Neural cell (in vitro differentiated cells): ENCODE measurements at regions not wholly inside any gene's neighbourhood (a gene's known extent, or its start where the extent isn't known, plus 50 kb on each side); places are given as distances from the start of the nearest gene placed in this dataset.

Source experiments
- H2AFZ ChIP-seq: fragments of 200-600, 300-800 bp; sonication (generic), shearing (Covaris generic); 2 replicates; pipeline ENCODE4 v1.6.0; 2014; ENCODE audit warnings: low read depth, mild to moderate bottlenecking, antibody characterized with exemption, low read length, moderate library complexity
- H3F3A ChIP-seq: fragments of 200-600 bp; shearing (Covaris generic); 2 replicates; pipeline ENCODE4 v1.6.1; 2016; ENCODE audit warnings: mild to moderate bottlenecking, moderate library complexity, mixed read lengths, antibody characterized with exemption, low read length; ENCODE audit not compliant: insufficient read depth, poor library complexity, severe bottlenecking
- H3K27ac ChIP-seq: fragments of 200-600, 300-800 bp; sonication (generic), shearing (Covaris generic); 2 replicates; pipeline ENCODE4 v1.5.1; 2014; ENCODE audit warnings: mild to moderate bottlenecking, low read length, moderate library complexity
- H3K27me3 ChIP-seq: fragments of 300-800, 200-600 bp; sonication (generic), shearing (Covaris generic); 2 replicates; pipeline ENCODE4 v1.6.0; 2014; ENCODE audit warnings: mild to moderate bottlenecking, low read depth, low read length, moderate library complexity; ENCODE audit not compliant: insufficient read depth
- H3K36me3 ChIP-seq: fragments of 300-800, 200-600 bp; sonication (generic), shearing (Covaris generic); 2 replicates; pipeline ENCODE4 v1.5.1; 2014; ENCODE audit warnings: mild to moderate bottlenecking, antibody characterized with exemption, low read length, moderate library complexity; ENCODE audit not compliant: insufficient read depth
- H3K4me2 ChIP-seq: fragments of 300-800, 200-600 bp; sonication (generic), shearing (Covaris generic); 2 replicates; pipeline ENCODE4 v1.6.0; 2014; ENCODE audit warnings: mild to moderate bottlenecking, low read length
- H3K4me3 ChIP-seq: fragments of 300-800, 200-600 bp; sonication (generic), shearing (Covaris generic); 2 replicates; pipeline ENCODE4 v1.5.1; 2014; ENCODE audit warnings: mild to moderate bottlenecking, low read length, moderate library complexity
- H3K79me2 ChIP-seq: fragments of 200-600 bp; shearing (Covaris generic); replicated peaks from 2 replicates; pipeline ENCODE4 v1.6.0; 2014; ENCODE audit warnings: mild to moderate bottlenecking, low read length, moderate library complexity; ENCODE audit not compliant: insufficient read depth
- H3K9ac ChIP-seq: fragments of 300-800, 200-600 bp; sonication (generic), shearing (Covaris generic); 2 replicates; pipeline ENCODE4 v1.6.1; 2016; ENCODE audit warnings: mild to moderate bottlenecking, low read length, mixed read lengths
- H3K9me2 ChIP-seq: fragments of 200-600 bp; shearing (Covaris generic); 2 replicates; pipeline ENCODE4 v1.6.1; 2016; ENCODE audit warnings: mild to moderate bottlenecking, low read length, mixed read lengths; ENCODE audit not compliant: insufficient read depth
- H3K9me3 ChIP-seq: fragments of 200-600, 300-800 bp; sonication (generic), shearing (Covaris generic); 2 replicates; pipeline ENCODE4 v1.6.1; 2016; ENCODE audit warnings: mild to moderate bottlenecking, mixed run types, low read length, moderate library complexity, mixed read lengths
- H4K20me1 ChIP-seq: fragments of 200-600 bp; shearing (Covaris generic); 2 replicates; pipeline ENCODE4 v1.6.1; 2016; ENCODE audit warnings: mild to moderate bottlenecking, mixed run types; ENCODE audit not compliant: insufficient read depth
- CTCF ChIP-seq: fragments of 450-650 bp; IDR thresholded peaks from 2 replicates; pipeline ENCODE4 v1.5.1; 2014; ENCODE audit warnings: antibody characterized with exemption, mild to moderate bottlenecking, moderate library complexity; ENCODE audit not compliant: poor library complexity, severe bottlenecking
- EP300 ChIP-seq: fragments of 450-650 bp; conservative IDR thresholded peaks from 2 replicates; pipeline ENCODE4 v1.6.1; 2014; ENCODE audit warnings: antibody characterized with exemption, mild to moderate bottlenecking, moderate library complexity; ENCODE audit not compliant: poor library complexity, severe bottlenecking
- EZH2 ChIP-seq: fragments of 200-600, 300-800 bp; shearing (Covaris generic), sonication (generic); IDR thresholded peaks from 2 replicates; pipeline ENCODE4 v1.6.1; 2014; ENCODE audit warnings: antibody characterized with exemption, low read length, borderline replicate concordance, mild to moderate bottlenecking; ENCODE audit not compliant: insufficient read depth, poor library complexity, severe bottlenecking
- MXI1 ChIP-seq: fragments of 450-650 bp; conservative IDR thresholded peaks from 2 replicates; pipeline ENCODE4 v1.6.1; 2014; ENCODE audit warnings: antibody characterized with exemption, mild to moderate bottlenecking; ENCODE audit not compliant: poor library complexity, severe bottlenecking
- POLR2AphosphoS5 ChIP-seq: IDR thresholded peaks from 2 replicates; pipeline ENCODE4 v1.6.1; 2012
- RAD21 ChIP-seq: fragments of 450-650 bp; conservative IDR thresholded peaks from 2 replicates; pipeline ENCODE4 v1.6.1; 2014; ENCODE audit warnings: antibody characterized with exemption, mild to moderate bottlenecking, moderate library complexity
- REST ChIP-seq: IDR thresholded peaks from 2 replicates; pipeline ENCODE4 v1.6.1; 2012; ENCODE audit warnings: borderline replicate concordance
- SMC3 ChIP-seq: fragments of 450-650 bp; conservative IDR thresholded peaks from 2 replicates; pipeline ENCODE4 v1.6.1; 2014; ENCODE audit warnings: antibody characterized with exemption, mild to moderate bottlenecking, moderate library complexity; ENCODE audit not compliant: poor library complexity
- TAF1 ChIP-seq: IDR thresholded peaks from 2 replicates; pipeline ENCODE4 v1.6.1; 2012; ENCODE audit warnings: low read depth

GRCh38 chr17:77905266-77905665 lies 53.2 kb upstream of the TNRC6C start:
- H3K36me3 ChIP-seq, result no peaks in the 10 kb centered on the region
- no peak overlapping the region for H3K27ac ChIP-seq
- no peaks in the 10 kb centered on the region for H3K27me3 ChIP-seq
- no peaks in the 10 kb centered on the region for H4K20me1 ChIP-seq
- TF ChIP-seq RAD21 (no peak), POLR2AphosphoS5 (no peak), CTCF (no peak), MXI1 (no peak), REST (no peak), TAF1 (no peak), EP300 (no peak), EZH2 (no peak), SMC3 (no peak)
- H3K4me3 ChIP-seq, result no peak overlapping the region
- no peaks in the 10 kb centered on the region for H3K9me2 ChIP-seq
- no peak overlapping the region for H3K9ac ChIP-seq
- no peak overlapping the region for H3K4me2 ChIP-seq
- no peaks in the 10 kb centered on the region for H3K79me2 ChIP-seq
- H3K9me3 ChIP-seq, result no peaks in the 10 kb centered on the region
- H2AFZ ChIP-seq, result no peak overlapping the region
- no peaks in the 10 kb centered on the region for H3F3A ChIP-seq

GRCh38 chr17:77905766-77906165 lies 52.7 kb upstream of the TNRC6C start:
- Histone ChIP-seq H3K79me2 (no peaks in the 10 kb centered on the region), H3K36me3 (no peaks in the 10 kb centered on the region), H3K27me3 (no peaks in the 10 kb centered on the region), H3K9ac (no peak overlapping the region), H3F3A (no peaks in the 10 kb centered on the region), H3K9me2 (no peaks in the 10 kb centered on the region), H3K4me3 (no peak overlapping the region), H3K9me3 (no peaks in the 10 kb centered on the region), H3K27ac (no peak overlapping the region), H3K4me2 (no peak overlapping the region), H2AFZ (no peak overlapping the region), H4K20me1 (no peaks in the 10 kb centered on the region)
- no peak for TF ChIP-seq RAD21
- no peak for TF ChIP-seq POLR2AphosphoS5
- TF ChIP-seq TAF1, result no peak
- TF ChIP-seq CTCF, result no peak
- no peak for TF ChIP-seq EP300
- TF ChIP-seq REST, result no peak
- TF ChIP-seq MXI1, result no peak
- no peak for TF ChIP-seq EZH2
- TF ChIP-seq SMC3, result no peak
